ENCODE measurements at regions not wholly inside any gene's neighbourhood (a gene's known extent, or its start where the extent isn't known, plus 50 kb on each side); places are given as distances from the start of the nearest gene placed in this dataset.
"Not testable (repeated sequence)": the region's sequence is repeated elsewhere in the genome, so short reads cannot be mapped to it uniquely, and the experiment has no call there.

DNA sequence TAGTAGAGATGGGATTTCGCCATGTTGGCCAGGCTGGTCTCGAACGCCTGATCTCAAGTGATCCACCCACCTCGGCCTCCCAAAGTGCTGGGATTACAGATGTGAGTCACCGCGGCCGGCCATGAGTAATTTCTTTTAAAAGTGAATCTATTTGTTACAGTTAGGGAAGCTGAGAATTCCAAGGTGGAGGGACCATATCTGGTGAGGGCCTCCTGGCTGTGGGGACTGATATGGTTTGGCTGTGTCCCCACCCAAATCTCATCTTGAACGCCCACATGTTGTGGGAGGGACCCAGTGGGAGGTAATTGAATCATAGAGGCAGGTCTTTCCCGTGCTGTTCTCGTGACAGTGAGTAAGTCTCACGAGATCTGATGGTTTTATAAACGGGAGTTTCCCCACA, 148.8 kb upstream of the FOXK1 start:
- H3K36me3 ChIP-seq (ENCODE audit: control insufficient read depth, insufficient read depth, low read length); H3K9ac ChIP-seq (ENCODE audit: insufficient read depth in 1 of 2, low read depth in 2 of 2, low read length in 2 of 2); H4K20me1 ChIP-seq (replicated peaks; ENCODE audit: control insufficient read depth, insufficient read depth, low read length); H3K4me1 ChIP-seq (replicated peaks in 1 of 2; ENCODE audit: control insufficient read depth in 2 of 2, insufficient read depth in 2 of 2, low read length in 2 of 2); POLR2A ChIA-PET; H3K9me1 ChIP-seq (ENCODE audit: control insufficient read depth, insufficient read depth, low read length); FAIRE-seq; H3K27ac ChIP-seq (ENCODE audit: extremely low read depth, low read depth, low read length); in situ Hi-C loops (cut with MboI); intact Hi-C loops (cut with micrococcal nuclease); H3K4me3 ChIP-seq; H2AFZ ChIP-seq (ENCODE audit: low read depth, low read length); BruUV-seq (replicated peaks); H3K79me2 ChIP-seq (ENCODE audit: control insufficient read depth, insufficient read depth, low read length); H3K9me3 ChIP-seq (replicated peaks; ENCODE audit: control insufficient read depth, insufficient read depth, low read depth, low read length); H3K27me3 ChIP-seq (ENCODE audit: control insufficient read depth in 2 of 2, insufficient read depth in 2 of 2, low read length in 2 of 2); CTCF ChIA-PET (ENCODE audit: low intra/inter-chr PET ratio); TF ChIP-seq JUND (tag; IDR thresholded peaks at IDR 0.05; ENCODE audit: borderline replicate concordance, low read depth, low read length); TEAD4 (CRISPR knock-in tag; IDR thresholded peaks at IDR 0.05; ENCODE audit: borderline replicate concordance): not testable (repeated sequence)
- peak overlapping the region; percentile 45; the same call in 1 of the 2 replicates for H3K4me2 ChIP-seq (ENCODE audit: insufficient read depth, low read length)
- ATAC-seq (peak; percentile 83), DNase-seq (ENCODE audit: extremely low read depth in 1 of 4, low spot score in 3 of 4) (peak; percentile 27 to 64 (median 36))
- peak; percentile 78 for TF ChIP-seq TCF3 (CRISPR knock-in tag; IDR thresholded peaks at IDR 0.05)
- TF ChIP-seq NCOR1 (IDR thresholded peaks at IDR 0.05), result peak; percentile 43; the same call in 1 of the 2 replicates
- TF ChIP-seq SMARCA4 (IDR thresholded peaks at IDR 0.05), result peak; percentile 35; the same call in 1 of the 2 replicates
- TF ChIP-seq STAT5A (IDR thresholded peaks at IDR 0.05; ENCODE audit: borderline replicate concordance, low read length), result peak; percentile 19; the same call in 1 of the 2 replicates
- peak; percentile 31; the same call in 1 of the 2 replicates for TF ChIP-seq NFIC (IDR thresholded peaks at IDR 0.05)
- 0 out of 2 replicates have a peak, but pooled peaks have one; percentile 37 for TF ChIP-seq MTA2 (IDR thresholded peaks at IDR 0.05; ENCODE audit: low read depth)
- TF ChIP-seq EP300 (IDR thresholded peaks at IDR 0.05; ENCODE audit: low read length), result peak; percentile 37; the same call in 1 of the 2 replicates
- TF ChIP-seq TAL1 (IDR thresholded peaks at IDR 0.05), result peak; percentile 84
- peak; percentile 83 for TF ChIP-seq CBFA2T3 (IDR thresholded peaks at IDR 0.05)
- TF ChIP-seq DPF2 (IDR thresholded peaks at IDR 0.05), result peak; percentile 53; the same call in 1 of the 2 replicates
- TF ChIP-seq CBFA2T2 (conservative IDR thresholded peaks at IDR 0.05), result peak; percentile 74
- TF ChIP-seq, protein P1, sequence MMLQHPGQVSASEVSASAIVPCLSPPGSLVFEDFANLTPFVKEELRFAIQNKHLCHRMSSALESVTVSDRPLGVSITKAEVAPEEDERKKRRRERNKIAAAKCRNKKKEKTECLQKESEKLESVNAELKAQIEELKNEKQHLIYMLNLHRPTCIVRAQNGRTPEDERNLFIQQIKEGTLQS (IDR thresholded peaks at IDR 0.05), result peak; percentile 53; the same call in 1 of the 2 replicates
- TF ChIP-seq, protein P1 (CRISPR knock-in tag; conservative IDR thresholded peaks at IDR 0.05), result not testable (repeated sequence)
- TF ChIP-seq CC2D1A (IDR thresholded peaks at IDR 0.05), result peak; percentile 59; the same call in 1 of the 2 replicates
- TF ChIP-seq ARID1B (IDR thresholded peaks at IDR 0.05), result peak; percentile 74
- TF ChIP-seq RBM25 (IDR thresholded peaks at IDR 0.05; ENCODE audit: low read depth, low read length, severe bottlenecking), result peak; percentile 5
- TF ChIP-seq JUND (IDR thresholded peaks at IDR 0.05; ENCODE audit: borderline replicate concordance, low read depth, low read length), result peak; percentile 16; the same call in 1 of the 2 replicates
- peak; percentile 44; the same call in 1 of the 2 replicates for TF ChIP-seq POLR2AphosphoS5 (IDR thresholded peaks at IDR 0.05; ENCODE audit: control insufficient read depth, insufficient read depth, low read depth, low read length)
- TF ChIP-seq GATA2 (CRISPR knock-in tag; IDR thresholded peaks at IDR 0.05), result peak; percentile 51; the same call in 1 of the 2 replicates
- TF ChIP-seq, protein P2, sequence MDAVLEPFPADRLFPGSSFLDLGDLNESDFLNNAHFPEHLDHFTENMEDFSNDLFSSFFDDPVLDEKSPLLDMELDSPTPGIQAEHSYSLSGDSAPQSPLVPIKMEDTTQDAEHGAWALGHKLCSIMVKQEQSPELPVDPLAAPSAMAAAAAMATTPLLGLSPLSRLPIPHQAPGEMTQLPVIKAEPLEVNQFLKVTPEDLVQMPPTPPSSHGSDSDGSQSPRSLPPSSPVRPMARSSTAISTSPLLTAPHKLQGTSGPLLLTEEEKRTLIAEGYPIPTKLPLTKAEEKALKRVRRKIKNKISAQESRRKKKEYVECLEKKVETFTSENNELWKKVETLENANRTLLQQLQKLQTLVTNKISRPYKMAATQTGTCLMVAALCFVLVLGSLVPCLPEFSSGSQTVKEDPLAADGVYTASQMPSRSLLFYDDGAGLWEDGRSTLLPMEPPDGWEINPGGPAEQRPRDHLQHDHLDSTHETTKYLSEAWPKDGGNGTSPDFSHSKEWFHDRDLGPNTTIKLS (IDR thresholded peaks at IDR 0.05; ENCODE audit: borderline replicate concordance, low read depth), result peak; percentile 47; the same call in 1 of the 2 replicates
- TF ChIP-seq CHD2 (IDR thresholded peaks at IDR 0.05; ENCODE audit: low read depth, low read length), result peak; percentile 89
- TF ChIP-seq FOSL1 (tag; conservative IDR thresholded peaks at IDR 0.05), result peak; percentile 53
- peak; percentile 39 to 60; a peak in 3 of 4 replicates for TF ChIP-seq TRIM24 (IDR thresholded peaks at IDR 0.05)
- TF ChIP-seq EGR1 (conservative IDR thresholded peaks at IDR 0.05), result peak; percentile 81
- TF ChIP-seq TEAD4 (IDR thresholded peaks at IDR 0.05; ENCODE audit: low read length), result peak; percentile 63
- WGBS (ENCODE audit: insufficient coverage, low coverage, missing lambda C conversion rate), result under 1% methylated on average over 12 of the region's 12 CpGs

Data from K562 (cell line).